ENCODE measurements at regions not wholly inside any gene's neighbourhood (a gene's known extent, or its start where the extent isn't known, plus 50 kb on each side); places are given as distances from the start of the nearest gene placed in this dataset.

- DNase-seq: no peak
Measured at GRCh38 chr12:13745111-13745860, 236.1 kb downstream of the GRIN2B start.

- DNase-seq: no peak
Measured at GRCh38 chr12:13744561-13744960, 236.8 kb downstream of the GRIN2B start.

GRCh38 chr12:13740149-13740545 lies 241.3 kb downstream of the GRIN2B start:
- DNase-seq: no peak

GRCh38 chr12:13735734-13736133 lies 245.7 kb downstream of the GRIN2B start:
- no peak for DNase-seq

- DNase-seq: no peak
Measured at GRCh38 chr12:13734584-13735152, 246.7 kb downstream of the GRIN2B start.

GRCh38 chr12:13727707-13728195 lies 253.7 kb downstream of the GRIN2B start:
- no peak for DNase-seq

GRCh38 chr12:13725049-13725448 lies 256.4 kb downstream of the GRIN2B start:
- DNase-seq: no peak

- DNase-seq: no peak
Measured at GRCh38 chr12:13724136-13724535, 257.3 kb downstream of the GRIN2B start.

- DNase-seq: no peak
Measured at GRCh38 chr12:13719986-13720385, 261.4 kb downstream of the GRIN2B start.

- DNase-seq: no peak
Measured at GRCh38 chr12:13718271-13718670, 263.1 kb downstream of the GRIN2B start.

- DNase-seq: no peak
Measured at GRCh38 chr12:13716119-13716518, 265.3 kb downstream of the GRIN2B start.

GRCh38 chr12:13713556-13714410 lies 267.6 kb downstream of the GRIN2B start:
- DNase-seq: no peak

GRCh38 chr12:13707829-13708228 lies 273.6 kb downstream of the GRIN2B start:
- DNase-seq: no peak

GRCh38 chr12:13702381-13702780 lies 279.0 kb downstream of the GRIN2B start:
- no peak for DNase-seq

GRCh38 chr12:13701502-13701901 lies 279.9 kb downstream of the GRIN2B start:
- DNase-seq: no peak

- DNase-seq: no peak
Measured at GRCh38 chr12:13697973-13698372, 283.4 kb downstream of the GRIN2B start.

- DNase-seq: no peak
Measured at GRCh38 chr12:13695781-13696180, 285.6 kb downstream of the GRIN2B start.

GRCh38 chr12:13692332-13692731 lies 289.1 kb downstream of the GRIN2B start:
- no peak for DNase-seq

GRCh38 chr12:13691598-13691997 lies 289.8 kb downstream of the GRIN2B start:
- DNase-seq: no peak

- DNase-seq: no peak
Measured at GRCh38 chr12:13687633-13688032, 293.8 kb downstream of the GRIN2B start.

- no peak for DNase-seq
Measured at GRCh38 chr12:13686260-13686659, 295.1 kb downstream of the GRIN2B start.

- DNase-seq: no peak
Measured at GRCh38 chr12:13680916-13681315, 300.5 kb downstream of the GRIN2B start.

GRCh38 chr12:13676880-13677279 lies 304.5 kb downstream of the GRIN2B start:
- no peak for DNase-seq

All from OCI-M1 (cell line).